GM21723 (cell line): ENCODE measurements at regions not wholly inside any gene's neighbourhood (a gene's known extent, or its start where the extent isn't known, plus 50 kb on each side); places are given as distances from the start of the nearest gene placed in this dataset.

Source experiments
- ATAC-seq: cut with Tn5 transposase; IDR thresholded peaks from one replicate; pipeline ENCODE4 v1.9.1; 2021; ENCODE audit warnings: mild to moderate bottlenecking, moderate library complexity; ENCODE audit not compliant: unreplicated experiment

DNA sequence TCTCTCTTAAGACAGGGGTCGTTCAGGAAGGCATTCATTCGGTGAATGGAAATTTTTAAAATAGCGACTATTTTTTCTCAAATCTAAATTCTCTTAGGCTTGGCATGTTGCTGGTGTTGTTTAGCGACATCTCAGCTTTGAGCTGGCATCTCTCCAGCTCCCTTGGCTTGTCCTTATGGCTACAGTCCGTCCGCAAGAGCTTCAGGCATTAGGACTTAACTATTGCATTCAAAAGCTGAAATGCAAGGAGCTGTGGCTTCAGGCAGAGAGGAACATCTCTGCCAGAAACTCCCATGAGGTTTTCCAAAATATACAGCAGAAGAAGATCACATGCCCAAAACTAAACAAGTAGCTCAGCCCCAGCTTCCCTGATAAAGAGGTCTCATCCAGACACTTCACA is 578.5 kb downstream of the EFNB2 start:
- ATAC-seq = no peak

DNA sequence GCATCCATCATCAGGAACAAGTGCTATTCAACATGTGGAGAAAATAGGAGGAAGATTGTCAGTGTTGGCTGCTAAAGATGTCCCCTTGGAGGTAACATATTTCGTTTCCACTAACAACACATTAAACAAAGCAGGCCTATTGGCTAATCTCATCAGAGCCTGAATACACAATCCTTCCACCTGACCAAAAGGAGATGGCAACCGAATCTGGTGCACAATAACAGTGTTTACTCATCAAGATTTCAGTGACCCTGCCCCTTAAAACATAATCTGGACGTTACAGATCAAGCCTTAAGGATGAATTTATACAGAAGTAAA is 582.5 kb downstream of the EFNB2 start:
- ATAC-seq = no peak

DNA sequence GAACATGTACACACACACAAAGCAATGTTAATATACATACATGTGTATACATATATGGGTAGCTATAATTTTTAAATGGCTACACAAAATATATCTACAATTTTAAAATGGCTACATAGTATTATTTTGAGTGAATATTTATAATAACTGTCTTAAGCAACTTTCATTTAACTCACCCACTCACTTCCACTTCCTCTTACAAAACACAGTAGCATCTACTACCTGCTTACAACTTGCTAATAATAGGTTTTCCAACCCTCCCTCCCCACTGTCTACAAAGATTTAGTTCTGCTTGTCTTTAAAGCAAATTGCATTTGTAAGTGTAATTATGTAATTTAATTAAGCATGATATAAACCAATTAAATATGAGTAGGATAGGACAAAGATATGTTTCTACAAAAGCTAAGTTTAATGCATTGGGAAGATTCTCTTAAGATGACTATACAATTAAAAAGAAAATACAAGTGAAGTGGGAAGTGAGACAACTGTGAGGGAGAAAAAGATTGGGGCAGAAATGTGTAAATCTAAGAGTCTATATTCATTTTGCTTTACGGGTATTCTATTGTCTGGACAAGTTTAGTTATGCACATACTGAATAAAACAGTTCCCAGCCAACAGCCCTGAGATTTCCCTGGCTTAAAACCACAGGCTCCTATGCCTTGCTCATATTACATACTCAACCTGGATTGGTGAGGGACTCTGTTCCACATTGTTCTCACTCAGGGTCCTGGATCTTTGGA is 583.1 kb downstream of the EFNB2 start:
- no peak for ATAC-seq

DNA sequence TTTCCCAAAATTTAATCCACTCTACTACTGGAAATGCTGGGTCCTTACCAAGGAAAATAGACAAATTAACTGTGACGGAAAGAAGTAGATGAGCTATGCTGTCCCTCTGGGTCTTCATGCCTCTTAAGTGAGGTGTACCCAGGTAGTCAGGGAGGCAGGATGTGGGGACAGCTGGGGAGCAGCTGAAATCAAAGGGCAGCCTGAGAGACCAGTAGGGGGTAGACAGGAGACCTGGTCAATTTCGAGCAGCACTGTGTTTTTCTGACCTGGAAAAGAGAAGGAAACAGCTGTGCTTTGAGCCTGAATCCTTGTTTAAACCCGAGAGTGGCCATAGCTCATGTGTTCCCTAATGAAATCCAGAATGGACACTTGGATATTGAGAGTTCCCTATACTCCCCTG is 587.3 kb downstream of the EFNB2 start:
- no peak for ATAC-seq

DNA sequence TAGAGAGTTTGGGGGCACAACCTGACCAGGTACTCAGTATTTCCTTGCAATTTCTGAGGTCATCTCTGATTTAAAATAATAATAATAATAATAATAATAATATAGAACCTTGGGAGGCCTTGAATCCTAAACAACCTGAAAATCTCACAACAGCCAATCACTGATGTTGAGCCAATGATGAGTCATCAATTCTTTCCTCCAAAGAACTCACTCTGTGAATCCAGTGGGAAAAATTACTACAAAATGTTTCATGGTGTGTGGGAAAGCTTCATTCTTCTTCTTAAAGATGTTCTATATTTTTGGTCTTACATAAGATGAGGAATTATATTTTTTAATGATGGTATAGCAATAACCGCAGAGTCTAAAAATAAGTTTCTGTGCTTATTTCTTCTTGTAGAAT is 594.6 kb downstream of the EFNB2 start:
- ATAC-seq = no peak

DNA sequence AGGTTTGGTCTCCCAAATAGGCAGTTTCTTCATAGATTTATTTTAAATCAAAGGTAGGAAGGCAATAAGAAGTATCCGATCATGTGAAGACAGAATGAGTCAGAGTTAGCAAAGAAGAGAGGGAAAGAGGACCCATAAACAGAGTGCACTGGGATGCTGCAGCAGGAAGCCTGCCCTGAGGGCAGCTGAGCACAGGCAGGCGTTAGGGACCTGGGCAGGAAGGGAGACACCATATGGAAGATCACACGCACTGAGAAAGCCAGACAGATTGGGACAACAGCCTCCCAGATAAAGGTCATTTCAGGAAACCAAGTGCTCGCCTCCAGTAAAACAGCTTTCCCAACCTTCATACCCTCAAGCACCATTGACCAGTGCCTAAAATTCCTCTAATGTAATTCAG is 598.0 kb downstream of the EFNB2 start:
- no peak for ATAC-seq

DNA sequence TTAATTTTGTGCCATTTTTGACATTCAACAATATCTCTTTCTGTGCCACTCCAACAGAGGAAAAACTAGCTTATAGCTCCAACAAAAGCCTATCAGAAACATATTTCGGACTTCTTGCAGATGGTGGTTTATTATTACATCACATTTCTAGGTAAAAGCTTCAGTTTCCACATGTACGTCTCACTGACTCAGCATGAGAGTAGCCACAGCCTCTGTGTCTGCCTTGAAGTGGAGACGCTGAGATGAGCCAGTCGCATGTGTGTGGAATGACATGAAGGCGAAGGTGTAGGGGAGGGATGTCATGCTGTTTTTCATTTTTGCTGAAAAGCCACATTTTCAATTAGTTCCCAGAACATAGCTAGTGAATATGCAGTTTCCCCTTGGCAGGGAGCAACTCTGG is 598.6 kb downstream of the EFNB2 start:
- ATAC-seq = no peak

DNA sequence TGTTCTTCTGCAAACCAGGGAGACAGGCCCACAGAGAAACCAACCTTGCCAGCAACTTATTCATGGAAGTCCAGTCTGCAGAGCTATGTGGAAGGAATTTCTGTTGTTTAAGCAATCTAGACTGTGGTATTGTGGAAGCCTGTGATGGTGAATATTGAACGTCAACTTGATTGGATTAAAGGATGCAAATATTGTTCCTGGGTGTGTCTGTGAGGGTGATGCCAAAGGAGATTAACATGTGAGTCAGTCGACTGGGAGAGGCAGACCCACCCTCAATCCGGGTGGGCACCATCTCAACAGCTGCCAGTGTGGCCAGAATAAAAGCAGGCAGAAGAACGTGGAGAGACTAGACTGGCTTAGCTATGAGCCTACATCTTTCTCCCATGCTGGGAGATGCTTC is 606.0 kb downstream of the EFNB2 start:
- ATAC-seq = no peak

DNA sequence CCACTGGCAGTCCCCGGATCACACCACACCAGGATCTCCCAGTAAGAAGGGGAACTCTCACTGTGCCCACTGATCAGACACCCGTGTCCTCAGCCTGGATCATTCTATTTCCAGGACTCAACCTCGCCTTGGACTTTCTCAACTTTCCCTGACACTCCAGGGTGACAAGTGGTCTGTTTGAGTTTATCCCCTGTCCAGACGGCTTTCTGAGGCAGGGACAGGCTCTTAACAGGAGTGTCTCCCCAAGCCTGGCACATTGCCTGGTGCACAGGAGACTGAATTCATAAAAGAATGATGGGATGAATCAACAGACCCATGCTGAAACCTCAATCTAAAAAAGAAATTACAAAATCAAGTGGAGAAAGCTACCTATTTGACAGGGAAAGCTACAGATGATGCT is 606.6 kb downstream of the EFNB2 start:
- ATAC-seq = no peak

DNA sequence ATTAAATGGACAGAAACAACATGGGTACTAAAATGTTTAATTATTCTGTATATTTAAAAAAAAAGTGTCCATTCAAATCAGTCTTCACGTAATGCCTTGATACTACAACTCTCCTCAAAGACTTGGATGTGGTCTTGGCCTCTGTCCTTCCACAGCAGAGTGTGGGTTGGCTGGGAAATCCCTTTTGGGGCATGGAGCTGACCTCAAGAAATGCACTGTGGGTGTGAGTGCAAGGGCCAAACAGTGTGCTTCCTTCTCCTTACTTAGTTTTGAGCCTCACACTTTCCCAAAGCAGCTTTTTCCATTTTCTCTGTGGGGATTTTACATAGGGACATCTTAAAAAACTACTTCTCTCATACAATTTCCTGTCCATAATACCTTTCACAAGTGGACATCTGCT is 607.4 kb downstream of the EFNB2 start:
- ATAC-seq = no peak

DNA sequence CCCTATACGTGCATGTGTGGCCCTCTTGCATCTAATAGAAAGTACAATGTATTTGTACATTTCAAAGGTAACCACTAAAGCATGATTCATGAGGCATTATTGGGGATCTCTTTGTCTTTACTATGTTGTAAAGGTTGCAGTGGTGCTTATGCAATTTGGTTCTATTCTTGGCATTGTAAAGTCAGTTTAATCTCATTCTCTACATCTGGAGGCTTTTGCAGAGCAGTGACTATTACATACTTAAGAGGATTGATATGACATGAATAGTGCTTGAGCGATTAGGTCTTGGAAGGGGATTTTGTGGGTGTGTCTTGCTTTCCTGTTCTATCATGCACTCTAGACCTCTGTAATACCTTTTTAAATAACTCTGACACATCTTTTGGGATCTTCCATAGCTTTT is 610.0 kb downstream of the EFNB2 start:
- no peak for ATAC-seq

DNA sequence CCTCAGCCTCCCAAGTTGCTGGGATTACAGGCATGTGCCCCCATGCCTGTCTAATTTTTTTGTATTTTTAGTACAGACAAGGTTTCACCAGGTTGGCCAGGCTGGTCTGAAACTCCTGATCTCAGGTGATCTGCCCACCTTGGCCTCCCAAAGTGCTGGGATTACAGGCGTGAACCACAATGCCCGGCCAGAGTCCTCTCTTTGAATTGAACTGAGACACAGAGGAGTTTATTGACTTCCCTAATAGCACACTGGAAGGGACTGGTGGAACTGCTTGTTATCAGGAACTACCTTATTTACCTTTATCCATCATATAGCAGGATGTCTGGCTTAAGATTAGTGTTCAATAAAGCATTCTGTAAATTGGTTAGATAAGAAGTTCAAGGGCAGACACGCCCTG is 613.8 kb downstream of the EFNB2 start:
- ATAC-seq = no peak

DNA sequence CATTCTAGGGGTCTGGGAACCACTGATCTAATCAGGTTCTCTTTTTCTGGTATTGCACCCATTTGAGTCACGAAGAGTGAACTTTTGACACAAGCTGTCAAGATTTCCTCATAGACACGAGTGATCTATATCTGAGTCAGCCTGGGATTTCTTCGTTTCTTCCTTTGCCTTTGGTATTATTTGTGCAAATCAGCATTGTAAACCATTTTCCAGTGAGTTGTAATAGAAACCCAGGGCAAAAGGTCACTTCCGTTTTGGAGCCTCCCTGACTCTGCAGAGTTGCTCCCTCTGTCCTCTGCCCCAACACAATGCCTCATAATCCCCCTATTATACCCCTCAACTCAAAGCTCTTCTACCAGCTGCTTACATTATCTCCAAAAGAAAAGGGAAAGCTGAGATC is 615.1 kb downstream of the EFNB2 start:
- ATAC-seq = no peak

DNA sequence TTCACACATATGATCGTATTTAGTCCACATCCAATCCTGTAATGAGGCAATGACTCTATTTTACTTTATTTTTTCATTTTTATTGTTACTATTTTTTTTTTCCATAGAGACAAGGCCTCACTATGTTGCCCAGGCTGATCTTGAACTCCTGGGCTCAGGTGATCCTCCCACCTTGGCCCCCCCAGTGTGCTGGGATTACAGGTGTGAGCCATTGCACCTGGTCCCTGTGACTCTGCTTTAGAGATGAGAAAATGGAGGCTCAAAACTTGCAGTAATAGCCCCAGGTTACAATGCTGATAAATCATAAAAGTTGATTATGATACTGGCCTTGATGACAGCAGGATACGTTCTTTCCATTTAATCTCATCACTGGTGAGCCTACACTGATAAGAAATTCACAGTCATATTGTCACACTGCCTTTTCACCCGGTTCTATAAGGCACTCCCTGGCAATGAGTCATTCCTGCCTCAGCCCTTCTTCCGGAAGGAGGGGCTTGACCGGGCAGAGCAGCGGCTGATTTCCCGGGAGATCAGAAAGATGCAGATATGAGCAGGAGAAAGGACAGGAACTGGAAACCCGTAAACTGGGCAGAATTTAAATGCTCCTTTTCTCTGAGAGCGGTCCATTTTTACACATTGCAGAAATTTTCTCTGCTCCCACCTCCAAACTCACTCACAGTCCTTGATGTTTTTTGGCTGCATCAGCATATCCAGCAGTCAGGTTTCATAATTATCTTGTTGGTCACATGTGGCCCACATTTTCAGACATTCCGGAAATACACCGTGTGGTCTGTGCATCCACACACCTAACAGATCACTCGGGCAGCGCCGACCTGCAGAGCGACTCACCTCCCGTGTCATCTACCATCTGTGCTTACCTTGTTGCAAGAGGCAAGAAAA is 616.4 kb downstream of the EFNB2 start:
- no peak for ATAC-seq

DNA sequence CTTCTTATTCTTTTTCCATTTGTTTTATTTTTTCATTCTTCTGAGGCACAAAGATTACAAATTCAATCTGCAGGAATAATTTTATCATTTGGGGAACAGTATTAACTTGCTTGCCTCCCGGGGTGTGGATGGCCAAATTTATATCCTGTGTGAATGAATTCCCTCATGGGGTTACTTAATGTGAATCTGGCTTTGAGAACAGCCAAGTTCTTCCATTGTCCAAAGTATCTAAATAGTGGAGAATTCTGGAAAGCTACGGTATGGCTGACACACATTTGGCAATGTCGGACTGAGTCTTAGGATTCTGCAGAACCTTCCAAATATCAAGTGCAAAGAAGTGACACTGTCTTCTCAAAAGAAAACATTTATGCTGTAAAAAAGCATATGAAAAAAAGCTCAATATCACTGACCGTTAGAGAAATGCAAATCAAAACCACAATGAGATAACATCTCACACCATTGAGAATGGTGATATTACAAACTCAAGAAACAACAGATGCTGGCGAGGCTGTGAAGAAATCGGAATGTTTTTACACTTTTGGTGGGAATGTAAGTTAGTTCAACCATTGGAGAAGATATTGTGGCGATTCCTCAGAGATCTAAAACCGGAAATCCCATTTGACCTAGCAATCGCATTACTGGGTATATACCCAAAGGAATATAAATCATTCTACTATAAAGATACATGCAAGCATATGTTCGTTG is 620.2 kb downstream of the EFNB2 start:
- ATAC-seq = no peak

DNA sequence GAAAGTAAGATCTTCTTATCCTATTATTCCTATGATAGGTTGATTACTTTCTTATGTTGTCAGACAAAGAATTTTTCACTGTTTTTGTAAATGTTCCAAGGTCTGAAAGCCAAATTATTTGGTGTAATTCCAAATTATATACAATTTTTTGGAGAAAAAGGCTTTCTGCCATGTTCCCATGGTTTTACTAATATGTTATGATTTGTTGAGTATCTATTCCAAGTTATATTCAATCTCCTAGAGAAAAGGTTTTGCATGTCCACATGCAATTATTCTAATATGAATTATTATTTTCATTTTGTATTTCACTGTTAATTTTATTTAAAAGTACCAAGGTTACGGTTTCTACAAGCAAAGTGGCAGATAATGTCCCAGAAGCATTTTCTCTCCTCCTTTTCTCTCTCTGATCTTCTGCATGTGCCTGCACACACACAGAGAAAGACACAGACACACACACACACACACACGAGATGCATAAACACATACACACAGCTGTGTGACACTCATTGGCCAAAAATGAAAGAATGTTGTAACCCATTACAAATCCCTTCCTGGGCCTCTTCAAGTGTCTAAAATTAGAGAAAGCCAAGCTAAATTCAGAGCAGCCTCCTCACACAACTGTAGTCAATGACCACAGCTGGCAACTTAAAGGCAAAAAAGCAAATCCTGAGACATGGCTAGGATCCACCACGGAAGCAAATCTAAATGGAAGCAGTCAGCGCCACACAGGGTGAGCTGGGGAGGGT is 621.0 kb downstream of the EFNB2 start:
- ATAC-seq = no peak

DNA sequence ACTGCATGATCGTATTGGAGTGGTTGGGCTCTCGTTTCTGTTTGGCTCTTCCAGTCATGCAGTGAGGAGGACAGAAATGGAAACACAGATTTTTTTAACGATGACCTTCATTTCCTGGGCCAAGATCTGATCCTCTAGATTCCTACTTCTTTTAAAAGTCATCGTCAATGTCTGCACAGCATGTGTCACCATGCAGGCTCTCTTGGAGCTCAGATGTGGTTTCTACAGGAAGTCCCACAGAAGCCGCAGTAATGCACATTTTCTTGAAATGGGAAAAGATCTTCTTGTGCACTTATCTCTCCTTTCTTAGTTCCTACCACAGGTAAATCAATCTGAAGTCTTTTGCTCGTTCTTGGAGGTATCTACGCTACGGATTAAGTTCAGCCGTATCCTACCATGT is 626.9 kb downstream of the EFNB2 start:
- ATAC-seq = no peak

DNA sequence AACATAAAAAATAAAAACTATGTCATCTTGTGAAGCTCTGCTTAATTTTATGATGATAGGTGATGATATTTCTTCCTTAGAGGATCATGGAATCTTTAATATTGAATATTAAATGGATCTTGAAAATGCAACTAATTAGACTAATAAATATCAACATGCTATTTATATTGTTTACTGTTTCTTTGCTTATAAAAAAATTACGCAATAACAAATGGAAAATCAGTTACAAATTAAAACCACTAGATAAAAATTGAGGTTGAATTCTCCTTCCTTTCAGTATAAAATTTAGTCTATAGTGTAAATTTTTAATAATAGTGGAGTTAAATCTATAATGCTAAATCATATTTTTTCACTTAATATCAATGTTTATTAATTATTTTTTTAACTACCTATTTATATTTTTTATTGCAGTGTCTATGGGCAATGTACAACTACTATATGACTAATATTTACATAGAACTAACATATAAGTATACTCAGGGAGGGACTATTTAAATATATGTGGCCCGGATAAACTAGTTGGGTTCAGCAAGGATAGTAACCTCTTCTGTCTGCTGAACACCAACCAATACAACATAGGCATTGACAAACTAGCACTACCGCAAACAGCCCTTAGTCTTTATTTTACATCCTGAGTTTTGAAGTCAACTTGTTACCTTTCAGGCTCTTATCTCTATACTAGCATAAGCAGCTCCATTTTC is 628.0 kb downstream of the EFNB2 start:
- ATAC-seq = no peak

DNA sequence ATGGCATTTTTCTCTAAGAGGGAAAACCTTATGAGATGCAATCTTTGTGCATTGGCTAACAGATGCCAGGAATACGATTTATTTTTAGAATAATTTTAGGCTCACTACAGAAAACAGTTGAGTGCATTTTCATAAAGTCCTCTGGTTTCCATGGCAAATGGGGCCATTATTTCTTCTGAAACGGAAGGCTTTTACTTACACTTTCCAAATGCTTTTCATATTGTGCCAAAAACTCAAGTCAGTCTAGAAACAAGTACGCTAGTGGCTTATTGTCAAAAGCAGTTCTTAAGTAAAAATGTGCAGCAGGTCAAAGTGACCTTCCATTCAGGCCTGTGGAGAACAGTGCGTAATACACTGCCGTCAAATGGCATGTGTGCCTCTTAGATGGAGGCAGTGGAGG is 628.7 kb downstream of the EFNB2 start:
- ATAC-seq = no peak

DNA sequence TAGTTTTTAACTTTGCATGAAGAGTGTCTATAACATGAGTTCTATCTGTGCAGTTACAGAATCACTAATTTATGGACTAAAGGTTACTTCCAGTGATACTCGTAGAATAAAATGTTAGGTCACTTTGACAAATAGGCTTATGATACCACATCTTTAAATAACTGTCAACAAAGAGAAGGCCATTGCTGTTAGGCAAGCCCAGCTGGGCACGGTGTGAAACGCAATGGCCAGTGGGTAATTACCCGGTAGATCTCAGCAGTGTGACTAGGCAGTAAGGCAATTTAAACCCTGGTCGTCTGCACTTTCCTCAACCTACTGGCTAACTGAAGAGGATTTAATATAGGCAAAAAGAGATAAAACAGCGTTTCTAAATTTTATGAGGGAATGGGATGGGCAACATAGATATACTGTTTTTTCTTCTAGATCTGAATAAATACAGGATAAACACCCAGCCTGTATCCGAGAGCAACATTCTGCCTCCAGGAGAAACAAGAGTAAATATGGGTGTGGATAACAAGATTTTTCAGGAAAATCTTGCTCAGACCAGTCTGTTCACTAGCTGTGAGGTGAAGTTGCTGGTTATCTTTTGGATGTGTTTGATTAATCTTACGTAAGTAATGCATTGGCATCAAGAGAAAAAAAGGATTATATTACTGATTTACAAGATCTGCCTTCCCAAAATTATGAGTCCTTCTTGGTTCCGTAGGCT is 631.3 kb downstream of the EFNB2 start:
- ATAC-seq = no peak
